Activated CD4-positive, alpha-beta T cell treated with anti-CD3 and anti-CD28 coated beads, Interleukin-2, amount 10 ng/mL, durations not matched to agents 7 days and 5 days (primary cell): ENCODE measurements at regions not wholly inside any gene's neighbourhood (a gene's known extent, or its start where the extent isn't known, plus 50 kb on each side); places are given as distances from the start of the nearest gene placed in this dataset.

Experiments used
- CTCF ChIA-PET: fragments of 350-600 bp; sonication (Branson Sonifier 250); formaldehyde crosslinking; loops from one replicate; lab custom pipeline; 2021; ENCODE audit warnings: antibody characterized with exemption; lab: Charles Lee
- POLR2A ChIA-PET: fragments of 350-600 bp; sonication (Branson Sonifier 250); formaldehyde crosslinking; loops from one replicate; lab custom pipeline; 2021; ENCODE audit warnings: antibody characterized with exemption; lab: Charles Lee
- DNase-seq: peaks from one replicate; pipeline ENCODE4 v3.0.0-alpha.2; 2020
- H3K27ac Mint-ChIP-seq: one replicate; pipeline ENCODE4 v1.8.0; 2021; ENCODE audit warnings: mild to moderate bottlenecking, moderate library complexity, mixed read lengths
- H3K27me3 Mint-ChIP-seq: one replicate; pipeline ENCODE4 v1.8.0; 2021; ENCODE audit warnings: mixed read lengths
- H3K36me3 Mint-ChIP-seq: one replicate; pipeline ENCODE4 v1.8.0; 2021; ENCODE audit warnings: low read depth, mixed read lengths
- H3K4me1 Mint-ChIP-seq: one replicate; pipeline ENCODE4 v1.8.0; 2021; ENCODE audit warnings: mixed read lengths
- H3K4me3 Mint-ChIP-seq: one replicate; pipeline ENCODE4 v1.8.0; 2021; ENCODE audit warnings: mild to moderate bottlenecking, moderate library complexity, mixed read lengths
- H3K9me3 Mint-ChIP-seq: one replicate; pipeline ENCODE4 v1.8.0; 2021; ENCODE audit warnings: mixed read lengths

- Mint-ChIP-seq H3K4me3 (no peak overlapping the region), H3K27ac (no peak overlapping the region), H3K36me3 (no peaks in the 10 kb centered on the region), H3K4me1 (no peaks in the 10 kb centered on the region), H3K27me3 (no peaks in the 10 kb centered on the region), H3K9me3 (no peaks in the 10 kb centered on the region)
- no peak for DNase-seq
- POLR2A ChIA-PET, result no interaction called here
- CTCF ChIA-PET, result no interaction called here
Observed at GRCh38 chr9:108486831-108487230, 369.0 kb downstream of the ACTL7B start.

GRCh38 chr9:108484468-108484867 is 371.3 kb downstream of the ACTL7B start:
- POLR2A ChIA-PET, result no interaction called here
- no peak overlapping the region for H3K4me3 Mint-ChIP-seq
- DNase-seq, result no peak
- no peaks in the 10 kb centered on the region for H3K27me3 Mint-ChIP-seq
- H3K27ac Mint-ChIP-seq, result no peak overlapping the region
- no peaks in the 10 kb centered on the region for H3K4me1 Mint-ChIP-seq
- H3K9me3 Mint-ChIP-seq, result no peaks in the 10 kb centered on the region
- CTCF ChIA-PET, result no interaction called here
- H3K36me3 Mint-ChIP-seq, result no peaks in the 10 kb centered on the region

- H3K4me3 Mint-ChIP-seq, result no peak overlapping the region
- no peaks in the 10 kb centered on the region for H3K36me3 Mint-ChIP-seq
- no peaks in the 10 kb centered on the region for H3K9me3 Mint-ChIP-seq
- no peak overlapping the region for H3K27ac Mint-ChIP-seq
- ChIA-PET POLR2A (no interaction called here), CTCF (no interaction called here)
- H3K27me3 Mint-ChIP-seq, result no peaks in the 10 kb centered on the region
- H3K4me1 Mint-ChIP-seq, result no peaks in the 10 kb centered on the region
- no peak for DNase-seq
Observed at GRCh38 chr9:108483676-108484075, 372.1 kb downstream of the ACTL7B start.

- H3K4me1 Mint-ChIP-seq, result no peaks in the 10 kb centered on the region
- H3K9me3 Mint-ChIP-seq, result no peaks in the 10 kb centered on the region
- no peaks in the 10 kb centered on the region for H3K27me3 Mint-ChIP-seq
- no peak overlapping the region for H3K4me3 Mint-ChIP-seq
- POLR2A ChIA-PET, result no interaction called here
- no peak for DNase-seq
- no peaks in the 10 kb centered on the region for H3K36me3 Mint-ChIP-seq
- H3K27ac Mint-ChIP-seq, result no peak overlapping the region
- CTCF ChIA-PET, result no interaction called here
Observed at GRCh38 chr9:108479989-108480652, 375.7 kb downstream of the ACTL7B start.

- CTCF ChIA-PET, result no interaction called here
- no peaks in the 10 kb centered on the region for H3K9me3 Mint-ChIP-seq
- no peak overlapping the region for H3K4me3 Mint-ChIP-seq
- H3K36me3 Mint-ChIP-seq, result no peaks in the 10 kb centered on the region
- DNase-seq, result no peak
- H3K4me1 Mint-ChIP-seq, result no peaks in the 10 kb centered on the region
- POLR2A ChIA-PET, result no interaction called here
- H3K27ac Mint-ChIP-seq, result no peak overlapping the region
- H3K27me3 Mint-ChIP-seq, result no peaks in the 10 kb centered on the region
Observed at GRCh38 chr9:108478431-108479332, 377.1 kb downstream of the ACTL7B start.

- H3K4me1 Mint-ChIP-seq, result no peaks in the 10 kb centered on the region
- no peaks in the 10 kb centered on the region for H3K9me3 Mint-ChIP-seq
- no peak overlapping the region for H3K27ac Mint-ChIP-seq
- no peak for DNase-seq
- POLR2A ChIA-PET, result no interaction called here
- no peak overlapping the region for H3K4me3 Mint-ChIP-seq
- H3K36me3 Mint-ChIP-seq, result no peaks in the 10 kb centered on the region
- CTCF ChIA-PET, result no interaction called here
- H3K27me3 Mint-ChIP-seq, result no peaks in the 10 kb centered on the region
Observed at GRCh38 chr9:108477529-108478006, 378.2 kb downstream of the ACTL7B start.

GRCh38 chr9:108476574-108476973 is 379.2 kb downstream of the ACTL7B start:
- H3K27ac Mint-ChIP-seq, result no peak overlapping the region
- ChIA-PET POLR2A (no interaction called here), CTCF (no interaction called here)
- DNase-seq, result no peak
- H3K4me3 Mint-ChIP-seq, result no peak overlapping the region
- H3K9me3 Mint-ChIP-seq, result no peaks in the 10 kb centered on the region
- no peaks in the 10 kb centered on the region for H3K36me3 Mint-ChIP-seq
- H3K27me3 Mint-ChIP-seq, result no peaks in the 10 kb centered on the region
- H3K4me1 Mint-ChIP-seq, result no peaks in the 10 kb centered on the region

- Mint-ChIP-seq H3K36me3 (no peaks in the 10 kb centered on the region), H3K27me3 (no peaks in the 10 kb centered on the region)
- CTCF ChIA-PET, result no interaction called here
Observed at GRCh38 chr9:108475813-108476212, 380.0 kb downstream of the ACTL7B start.

GRCh38 chr9:108474356-108474755 is 381.4 kb downstream of the ACTL7B start:
- Mint-ChIP-seq H3K4me1 (no peaks in the 10 kb centered on the region), H3K27ac (no peak overlapping the region), H3K4me3 (no peak overlapping the region), H3K36me3 (no peaks in the 10 kb centered on the region), H3K9me3 (no peaks in the 10 kb centered on the region), H3K27me3 (no peaks in the 10 kb centered on the region)
- no peak for DNase-seq
- POLR2A ChIA-PET, result no interaction called here
- CTCF ChIA-PET, result no interaction called here

More at GRCh38 chr9:108475813-108476212, 380.0 kb downstream of the ACTL7B start:
- Mint-ChIP-seq H3K9me3 (no peaks in the 10 kb centered on the region), H3K4me3 (no peak overlapping the region), H3K27ac (no peak overlapping the region), H3K4me1 (no peaks in the 10 kb centered on the region)
- POLR2A ChIA-PET, result no interaction called here
- no peak for DNase-seq

GRCh38 chr9:108473209-108474112 is 382.3 kb downstream of the ACTL7B start:
- POLR2A ChIA-PET, result no interaction called here
- Mint-ChIP-seq H3K4me3 (no peak overlapping the region), H3K9me3 (no peaks in the 10 kb centered on the region), H3K27ac (no peak overlapping the region), H3K4me1 (no peaks in the 10 kb centered on the region), H3K36me3 (no peaks in the 10 kb centered on the region), H3K27me3 (no peaks in the 10 kb centered on the region)
- DNase-seq, result no peak
- CTCF ChIA-PET, result interaction anchor here (1.4 kb wide), 1 partner anchor 8 kb away, joined by 3 read pairs; no protein-coding TSS in a partner anchor

GRCh38 chr9:108469654-108470053 is 386.1 kb downstream of the ACTL7B start:
- CTCF ChIA-PET, result no interaction called here
- DNase-seq, result no peak
- POLR2A ChIA-PET, result no interaction called here
- Mint-ChIP-seq H3K27me3 (no peaks in the 10 kb centered on the region), H3K4me1 (no peaks in the 10 kb centered on the region), H3K27ac (no peak overlapping the region), H3K9me3 (no peaks in the 10 kb centered on the region), H3K36me3 (no peaks in the 10 kb centered on the region), H3K4me3 (no peak overlapping the region)

- POLR2A ChIA-PET, result no interaction called here
- H3K36me3 Mint-ChIP-seq, result no peaks in the 10 kb centered on the region
- H3K4me1 Mint-ChIP-seq, result no peaks in the 10 kb centered on the region
- peak; percentile 10 for DNase-seq
- H3K27ac Mint-ChIP-seq, result no peak overlapping the region
- CTCF ChIA-PET, result no interaction called here
- H3K27me3 Mint-ChIP-seq, result no peaks in the 10 kb centered on the region
- H3K9me3 Mint-ChIP-seq, result no peaks in the 10 kb centered on the region
- no peak overlapping the region for H3K4me3 Mint-ChIP-seq
Observed at GRCh38 chr9:108468364-108468763, 387.4 kb downstream of the ACTL7B start.
